Ovary (tissue), 7 donors: ENCODE measurements at regions not wholly inside any gene's neighbourhood (a gene's known extent, or its start where the extent isn't known, plus 50 kb on each side); places are given as distances from the start of the nearest gene placed in this dataset.
A peak's percentile ranks its signal among the peaks of the same experiment; 100 is the strongest.

ENCODE experiments used
- DNase-seq, 5 donors: peaks; one replicate each; pipeline ENCODE4 v3.0.0-alpha.2; 2019 to 2020
- H3K27ac ChIP-seq, 2 donors: fragments of 200-600 bp; one replicate each; pipeline versions ENCODE4 v1.5.1 to v1.8.0; 2019 to 2022
- H3K27me3 ChIP-seq: fragments of 200-600 bp; one replicate; pipeline ENCODE4 v1.8.0; 2022
- H3K36me3 ChIP-seq: fragments of 200-600 bp; sonication (generic); one replicate; pipeline ENCODE4 v1.5.1; 2019
- H3K4me1 ChIP-seq: one replicate; pipeline ENCODE4 v1.8.1; 2013; ENCODE audit warnings: mild to moderate bottlenecking, moderate library complexity; ENCODE audit not compliant: insufficient read depth
- H3K4me3 ChIP-seq: fragments of 200-600 bp; sonication (generic); one replicate; pipeline ENCODE4 v1.5.1; 2017
- H3K9me3 ChIP-seq, 2 donors: fragments of 200-600 bp in 1 of 2; sonication (generic) in 1 of 2; one replicate each; pipeline versions ENCODE4 v1.5.1 to v1.8.1; 2013 to 2019; ENCODE audit warnings: mild to moderate bottlenecking in 1 of 2, moderate library complexity in 1 of 2
- EP300 ChIP-seq: sonication (generic); formaldehyde crosslinking; IDR thresholded peaks from one replicate; pipeline ENCODE4 v1.6.1; 2017; ENCODE audit warnings: antibody characterized with exemption
- POLR2A ChIP-seq: fragments of 450-650 bp; IDR thresholded peaks from one replicate; pipeline ENCODE4 v1.6.1; 2017; ENCODE audit warnings: antibody characterized with exemption, mild to moderate bottlenecking, moderate library complexity
- WGBS, 3 donors: extraction: QIAGEN DNeasy Blood & Tissue Kit in 1 of 3; methylation state at CpG; one replicate each; pipeline versions ENCODE4 v1.1.5 to v1.1.7; 2013 to 2017; 5-methylcytosine and 5-hydroxymethylcytosine counted together
- intact Hi-C, 4 donors: fragments of 100-400 bp; cut with DNase I; formaldehyde crosslinking; loops; one replicate each; pipeline versions ENCODE4 v1.11.0 to v1.15.1; 2022 to 2023
- TF ChIP-seq, protein P1 (sequence below), 3 donors: fragments of 450-650 bp in 2 of 3; fragments of 200-600 bp in 1 of 3; IDR thresholded peaks; one replicate each; pipeline versions ENCODE4 v1.5.1 to v1.8.0; 2016 to 2022; ENCODE audit warnings: antibody characterized with exemption in 3 of 3, mild to moderate bottlenecking in 1 of 3
- donor health status: DM: no; HTN: no; CAD: no; lungs with moderate emphysema.
- donor health status: DM: no; HTN: no; CAD: no.
- donor health status: Bipolar disorder and iron deficiency.
- donor health status: DM: no; HTN: no; CAD: no.
- donor health status: DM: yes; HTN: yes; CAD: no.

GRCh38 chr16:49921791-49922456, 66.0 kb upstream of the ZNF423 start:
- WGBS, 3 donors, result 28 to 35% (median 34%) methylated on average over 5 to 6 of the region's 6 CpGs
- no peak overlapping the region for H3K4me3 ChIP-seq

GRCh38 chr16:49923411-49923810, 67.5 kb upstream of the ZNF423 start:
- no peaks in the 10 kb centered on the region for H3K27me3 ChIP-seq

More at GRCh38 chr16:49921791-49922456, 66.0 kb upstream of the ZNF423 start:
- intact Hi-C loops, result loop anchor here in 3 of 4 donors (1.0 to 5.0 kb wide), 2 partner anchors 514 to 515 kb away; no protein-coding TSS in a partner anchor
- TF ChIP-seq, protein P1, sequence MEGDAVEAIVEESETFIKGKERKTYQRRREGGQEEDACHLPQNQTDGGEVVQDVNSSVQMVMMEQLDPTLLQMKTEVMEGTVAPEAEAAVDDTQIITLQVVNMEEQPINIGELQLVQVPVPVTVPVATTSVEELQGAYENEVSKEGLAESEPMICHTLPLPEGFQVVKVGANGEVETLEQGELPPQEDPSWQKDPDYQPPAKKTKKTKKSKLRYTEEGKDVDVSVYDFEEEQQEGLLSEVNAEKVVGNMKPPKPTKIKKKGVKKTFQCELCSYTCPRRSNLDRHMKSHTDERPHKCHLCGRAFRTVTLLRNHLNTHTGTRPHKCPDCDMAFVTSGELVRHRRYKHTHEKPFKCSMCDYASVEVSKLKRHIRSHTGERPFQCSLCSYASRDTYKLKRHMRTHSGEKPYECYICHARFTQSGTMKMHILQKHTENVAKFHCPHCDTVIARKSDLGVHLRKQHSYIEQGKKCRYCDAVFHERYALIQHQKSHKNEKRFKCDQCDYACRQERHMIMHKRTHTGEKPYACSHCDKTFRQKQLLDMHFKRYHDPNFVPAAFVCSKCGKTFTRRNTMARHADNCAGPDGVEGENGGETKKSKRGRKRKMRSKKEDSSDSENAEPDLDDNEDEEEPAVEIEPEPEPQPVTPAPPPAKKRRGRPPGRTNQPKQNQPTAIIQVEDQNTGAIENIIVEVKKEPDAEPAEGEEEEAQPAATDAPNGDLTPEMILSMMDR (IDR thresholded peaks at IDR 0.05), result peak; percentile 36 to 62 (median 57)
- no peak for TF ChIP-seq EP300
- Histone ChIP-seq H3K27me3 (no peaks in the 10 kb centered on the region), H3K36me3 (no peaks in the 10 kb centered on the region), H3K4me1 (no peaks in the 10 kb centered on the region), H3K9me3 (no peaks in the 10 kb centered on the region), H3K27ac (no peak overlapping the region)
- peak; percentile 59 to 79 (median 74) for DNase-seq

DNA sequence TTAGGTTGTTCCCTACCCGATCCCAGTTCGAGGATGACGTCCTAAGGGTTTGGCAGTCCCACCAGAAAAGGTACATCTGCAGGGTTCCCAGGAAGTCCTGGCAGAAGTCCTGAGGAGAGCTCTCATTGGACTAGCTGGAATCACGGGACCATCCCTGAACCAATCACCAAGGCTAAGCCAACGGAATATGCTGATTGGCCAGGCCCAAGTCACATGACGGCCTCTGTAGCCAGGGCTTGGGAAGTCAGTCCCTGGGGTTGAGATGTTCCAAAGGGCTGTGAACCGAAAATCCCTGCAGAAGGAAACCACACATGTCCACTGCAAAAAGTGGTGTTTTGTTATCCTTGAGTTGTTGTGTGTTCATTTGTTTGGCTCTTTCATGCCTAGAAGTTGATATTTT, 68.2 kb upstream of the ZNF423 start:
- no peaks in the 10 kb centered on the region for H3K27me3 ChIP-seq
- DNase-seq, result no peak
- TF ChIP-seq POLR2A, result no peak
- TF ChIP-seq EP300, result no peak
- TF ChIP-seq, protein P1 (IDR thresholded peaks at IDR 0.05), result no peak
- H3K9me3 ChIP-seq, result no peaks in the 10 kb centered on the region
- no peak overlapping the region for H3K27ac ChIP-seq
- no peak overlapping the region for H3K4me3 ChIP-seq
- intact Hi-C loops, result loop anchor here in 2 of 4 donors (5.0 kb wide), 1 partner anchor 517 kb away; no protein-coding TSS in a partner anchor
- no peaks in the 10 kb centered on the region for H3K4me1 ChIP-seq
- no peaks in the 10 kb centered on the region for H3K36me3 ChIP-seq
- WGBS, 3 donors, result 86 to 96% (median 89%) methylated on average over 7 of the region's 7 CpGs

More at GRCh38 chr16:49923411-49923810, 67.5 kb upstream of the ZNF423 start:
- Histone ChIP-seq H3K36me3 (no peaks in the 10 kb centered on the region), H3K9me3 (no peaks in the 10 kb centered on the region), H3K4me1 (no peaks in the 10 kb centered on the region), H3K27ac (no peak overlapping the region), H3K4me3 (no peak overlapping the region)
- WGBS, 3 donors, result 90 to 97% (median 93%) methylated on average over 12 of the region's 12 CpGs
- TF ChIP-seq EP300 (no peak), POLR2A (no peak)
- TF ChIP-seq, protein P1 (IDR thresholded peaks at IDR 0.05), result no peak
- DNase-seq, result no peak
- intact Hi-C loops, result loop anchor here in 2 of 4 donors (5.0 kb wide), 1 partner anchor 516 kb away; no protein-coding TSS in a partner anchor

DNA sequence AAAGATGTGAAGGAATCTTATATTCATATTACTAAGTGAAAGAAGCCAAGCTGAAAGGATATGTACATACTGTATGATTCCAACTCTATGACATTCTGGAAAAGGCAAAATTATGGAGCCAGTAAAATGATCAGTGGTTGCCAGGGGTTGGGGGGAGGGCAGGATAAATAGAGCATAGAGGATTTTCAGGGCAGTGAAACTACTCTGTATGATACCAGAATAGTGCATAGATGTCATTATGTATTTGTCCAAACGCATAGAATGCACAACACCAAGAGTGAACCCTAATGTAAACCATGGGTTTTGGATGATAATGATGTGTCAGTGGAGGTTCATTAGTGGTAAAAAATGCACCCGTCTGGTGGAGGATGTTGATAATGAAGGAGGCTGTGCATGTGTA, 71.0 kb upstream of the ZNF423 start:
- no peaks in the 10 kb centered on the region for H3K36me3 ChIP-seq
- TF ChIP-seq EP300 (no peak), POLR2A (no peak)
- TF ChIP-seq, protein P1 (IDR thresholded peaks at IDR 0.05), result no peak
- no peak for DNase-seq
- H3K9me3 ChIP-seq, result no peaks in the 10 kb centered on the region
- 66 to 70% (median 66%) methylated on average over 2 of the region's 2 CpGs for WGBS, 3 donors
- intact Hi-C loops, result no loop called here
- H3K4me3 ChIP-seq, result no peak overlapping the region
- no peak overlapping the region for H3K27ac ChIP-seq
- peaks cover 2% of the 10 kb centered on the region for H3K4me1 ChIP-seq
- no peaks in the 10 kb centered on the region for H3K27me3 ChIP-seq
